NCI-H446 (cell line): ENCODE measurements at regions not wholly inside any gene's neighbourhood (a gene's known extent, or its start where the extent isn't known, plus 50 kb on each side); places are given as distances from the start of the nearest gene placed in this dataset.
"Not testable (repeated sequence)": the region's sequence is repeated elsewhere in the genome, so short reads cannot be mapped to it uniquely, and the experiment has no call there.

ENCODE experiments used
- DNase-seq, 2 experiments: peaks; one replicate each; lab custom pipeline; 2025; lab: John Stamatoyannopoulos, UW

DNA sequence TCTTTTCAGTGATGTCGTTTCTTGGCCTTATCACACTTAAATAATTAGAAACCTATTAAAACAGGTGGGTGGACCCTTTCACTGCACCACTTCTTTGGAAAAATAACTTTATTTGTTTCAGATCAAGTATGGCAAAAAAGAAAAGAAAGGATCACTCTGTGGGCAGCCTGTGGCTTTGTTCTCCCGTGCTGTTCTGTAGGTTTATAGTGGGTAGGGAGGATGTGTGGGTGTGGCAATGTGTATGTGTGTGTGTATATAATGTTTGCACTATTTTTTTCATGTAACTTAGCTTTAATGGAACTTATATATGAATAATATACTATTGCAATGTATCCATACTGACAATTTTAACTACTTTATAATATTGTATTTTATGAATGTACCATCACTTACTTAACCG lies 85.9 kb downstream of the ACTBL2 start:
- no peak for DNase-seq

DNA sequence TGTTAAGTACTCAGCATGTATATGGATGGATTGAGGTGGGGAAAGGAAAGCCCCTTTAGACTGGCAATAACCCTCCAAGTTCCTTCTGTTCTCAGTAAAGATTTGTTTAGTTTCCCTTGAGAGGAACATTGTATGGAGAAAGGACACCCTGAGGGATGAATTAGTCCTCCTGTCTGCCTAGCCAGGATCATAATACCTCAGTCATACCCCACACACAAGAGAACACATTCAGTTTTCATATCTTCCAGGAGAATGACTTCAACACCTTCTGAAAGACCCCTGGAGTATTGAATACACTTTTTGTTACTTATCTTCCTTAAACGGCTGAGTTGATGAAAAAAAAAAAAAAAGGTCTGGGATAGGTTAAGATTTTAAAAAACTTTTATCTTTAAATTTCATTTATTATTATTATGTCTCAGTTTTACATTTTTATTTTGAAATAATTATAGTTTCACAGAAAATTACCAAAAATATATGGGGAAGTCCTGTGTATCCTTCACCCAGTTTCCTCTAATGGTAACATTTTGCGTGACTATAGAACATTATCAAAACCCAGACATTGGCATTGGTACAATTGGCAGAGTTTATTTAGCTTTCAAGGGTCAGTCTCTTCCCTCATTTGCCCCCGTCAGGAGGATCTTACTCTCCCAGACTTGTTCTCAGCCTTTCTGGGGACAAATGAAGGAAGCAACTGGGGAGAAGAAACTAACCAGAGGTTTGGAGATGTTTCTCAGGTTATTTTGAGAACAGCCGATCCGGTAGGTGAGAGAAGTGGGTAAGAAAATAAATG lies 88.0 kb downstream of the ACTBL2 start:
- DNase-seq: no peak

DNA sequence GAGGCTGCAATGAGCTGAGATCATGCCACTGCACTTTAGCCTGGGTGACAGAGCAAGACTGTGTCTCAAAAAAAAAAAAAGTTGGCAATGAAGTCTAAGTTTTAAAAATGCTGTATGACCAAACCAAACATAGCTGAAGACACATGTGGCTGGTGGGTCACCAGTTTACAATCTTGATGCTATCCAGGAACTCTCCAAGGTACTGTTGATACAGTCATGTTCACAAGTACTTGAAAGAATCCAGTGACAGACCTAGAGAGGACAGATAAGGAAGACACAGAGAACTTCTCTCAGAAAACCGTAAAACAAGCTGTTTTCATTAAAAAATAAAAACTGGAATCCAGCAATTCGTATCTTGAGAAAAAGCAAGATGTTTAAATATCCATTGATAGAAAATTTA lies 95.7 kb downstream of the ACTBL2 start:
- no peak for DNase-seq

DNA sequence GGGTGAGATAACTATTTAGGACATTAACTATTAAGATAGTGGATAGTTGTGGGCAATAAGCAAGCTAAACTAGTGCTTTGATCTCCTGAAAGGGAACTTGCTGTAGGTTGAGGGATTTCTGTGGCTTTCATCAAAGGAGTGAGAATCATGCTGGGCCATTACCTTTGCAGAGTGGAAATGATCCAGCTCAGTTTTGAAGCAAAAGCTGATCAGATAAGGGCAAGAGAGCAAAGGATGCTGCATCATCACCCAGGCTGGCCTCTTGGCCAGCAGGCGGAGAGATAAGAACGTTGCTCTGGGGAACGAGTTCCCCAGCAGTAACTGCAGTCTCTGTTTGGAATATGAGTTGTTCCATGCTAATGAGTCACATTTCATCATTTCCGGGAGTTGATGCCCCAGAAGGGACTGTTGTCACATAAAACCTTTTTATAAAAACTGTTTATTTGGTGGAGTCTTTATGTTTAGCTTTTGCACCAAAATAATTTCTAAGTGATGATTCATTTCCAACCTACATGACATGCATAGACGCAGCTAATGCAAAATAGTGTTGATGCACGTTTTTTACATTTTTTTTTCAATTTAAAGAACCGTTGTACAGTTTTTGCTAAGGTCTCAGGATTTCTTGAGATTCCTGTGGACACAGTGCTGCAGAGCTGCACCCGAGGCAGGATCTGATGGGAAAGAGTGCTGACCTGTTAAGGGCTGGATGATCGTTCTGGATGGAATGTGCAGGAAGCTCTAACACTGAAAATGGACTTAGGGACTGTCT lies 99.3 kb downstream of the ACTBL2 start:
- no peak for DNase-seq

DNA sequence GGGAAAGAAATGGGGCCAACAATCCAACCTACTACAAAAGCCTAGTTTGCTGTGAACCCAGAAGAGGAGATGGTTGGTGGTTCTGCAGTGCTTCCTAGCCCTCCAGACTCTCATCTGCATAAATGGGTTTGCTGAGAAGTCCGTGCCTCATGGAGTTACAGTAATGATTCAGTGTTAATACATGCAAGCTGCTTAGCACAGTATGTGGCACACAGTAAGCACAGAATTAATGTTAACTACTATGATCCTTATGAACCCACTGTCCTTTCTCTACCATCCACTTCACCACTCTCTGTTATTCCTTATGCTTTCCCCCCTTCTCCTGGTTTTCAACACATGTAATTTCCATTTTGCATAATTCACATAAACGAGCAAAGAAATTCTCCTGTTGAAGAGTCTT lies 100.0 kb downstream of the ACTBL2 start:
- no peak for DNase-seq

DNA sequence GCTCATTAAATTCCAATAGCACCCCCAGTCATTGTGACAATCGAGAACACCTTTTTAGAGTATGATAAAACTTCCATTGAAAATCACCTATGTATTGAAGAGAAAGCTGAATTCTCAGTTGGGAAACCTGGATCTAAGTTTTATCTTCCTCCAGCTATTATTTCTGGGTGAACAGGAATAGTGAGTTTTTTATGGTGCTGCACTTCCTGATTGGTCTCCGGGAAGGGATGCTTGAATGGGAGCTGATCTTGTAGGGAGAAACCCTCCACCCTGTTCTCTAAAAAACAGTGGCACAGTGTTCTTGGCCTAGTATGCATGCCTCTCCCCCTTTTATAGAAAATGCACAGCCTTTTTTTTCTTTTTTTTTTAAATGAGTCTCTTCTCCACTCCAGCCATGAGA lies 112.2 kb downstream of the ACTBL2 start:
- no peak for DNase-seq

DNA sequence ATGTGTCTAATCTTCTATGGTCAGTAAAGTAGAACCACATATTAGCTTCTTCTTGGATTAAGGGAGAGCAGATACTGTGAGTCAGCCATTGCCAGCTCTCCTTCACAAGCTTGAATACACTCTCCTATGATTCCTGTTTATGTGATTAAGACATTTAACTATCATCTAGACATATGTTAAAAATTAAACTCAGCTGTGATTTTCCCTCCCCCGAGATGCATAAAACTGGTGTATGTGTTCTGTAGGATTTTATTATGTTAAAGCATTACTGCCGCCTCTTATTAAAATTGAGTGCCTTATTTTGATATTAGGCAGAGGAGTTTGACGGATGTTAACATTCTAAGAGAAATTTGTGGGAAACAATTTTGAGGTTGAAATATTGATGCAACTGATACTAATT lies 114.6 kb downstream of the ACTBL2 start:
- DNase-seq: no peak

DNA sequence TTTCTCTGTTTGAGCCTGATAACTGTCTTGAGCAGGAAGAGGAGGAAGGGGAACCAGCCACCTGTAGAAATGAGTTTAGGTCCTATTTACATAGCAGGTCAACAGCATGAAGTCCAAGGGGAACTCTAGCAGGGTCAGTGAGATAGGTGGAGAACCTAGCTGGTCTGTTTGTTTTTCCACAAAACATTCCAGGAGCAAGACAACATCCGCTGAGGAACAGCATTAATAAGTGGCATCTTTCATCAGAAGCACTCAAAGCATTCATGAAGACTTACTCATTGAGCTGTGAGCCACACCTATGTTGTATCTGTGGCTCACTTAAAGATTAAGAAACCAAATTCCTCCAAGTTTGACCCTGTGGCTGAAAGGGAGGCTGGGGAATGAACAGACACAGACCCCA lies 115.9 kb downstream of the ACTBL2 start:
- no peak for DNase-seq

DNA sequence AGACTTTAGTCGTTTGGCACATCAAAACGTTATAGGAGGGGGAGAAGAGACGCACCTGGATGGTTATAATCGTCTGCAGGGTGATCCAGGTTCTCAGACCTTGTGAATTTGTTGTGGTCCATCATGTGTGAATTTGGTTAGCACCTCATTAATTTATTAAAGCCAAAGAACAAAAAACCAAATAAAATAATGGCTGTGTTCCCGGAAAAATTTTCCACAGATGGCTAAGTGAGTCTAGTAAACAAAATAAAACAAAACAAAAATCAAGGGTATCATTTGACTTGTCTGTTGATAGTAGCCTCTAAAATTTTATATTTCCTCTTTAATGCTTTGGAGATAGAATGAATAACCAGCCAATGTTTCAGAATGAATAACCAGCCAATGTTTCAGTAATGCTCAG lies 119.7 kb downstream of the ACTBL2 start:
- DNase-seq: peak in 1 of 2 experiments; percentile 15

DNA sequence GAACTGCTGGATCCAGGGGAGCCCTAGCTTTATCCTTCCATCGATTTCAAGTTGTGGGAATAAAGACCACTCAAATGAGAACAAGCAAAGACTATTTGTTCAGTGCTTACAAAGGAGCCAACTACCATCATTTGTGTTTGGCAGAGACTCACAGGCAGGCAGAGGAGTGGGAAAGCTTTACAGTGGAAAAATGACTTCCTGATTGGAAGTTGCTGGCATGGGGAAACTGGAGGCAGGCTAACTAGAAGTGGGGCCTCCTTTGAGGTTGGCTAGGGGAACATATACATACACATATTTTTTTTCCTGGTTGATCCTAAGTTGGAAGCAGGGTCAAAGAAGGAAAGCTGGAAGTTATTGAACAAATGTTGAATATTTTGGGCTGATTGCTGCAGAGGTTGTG lies 121.7 kb downstream of the ACTBL2 start:
- DNase-seq: peak in 1 of 2 experiments; percentile 15

DNA sequence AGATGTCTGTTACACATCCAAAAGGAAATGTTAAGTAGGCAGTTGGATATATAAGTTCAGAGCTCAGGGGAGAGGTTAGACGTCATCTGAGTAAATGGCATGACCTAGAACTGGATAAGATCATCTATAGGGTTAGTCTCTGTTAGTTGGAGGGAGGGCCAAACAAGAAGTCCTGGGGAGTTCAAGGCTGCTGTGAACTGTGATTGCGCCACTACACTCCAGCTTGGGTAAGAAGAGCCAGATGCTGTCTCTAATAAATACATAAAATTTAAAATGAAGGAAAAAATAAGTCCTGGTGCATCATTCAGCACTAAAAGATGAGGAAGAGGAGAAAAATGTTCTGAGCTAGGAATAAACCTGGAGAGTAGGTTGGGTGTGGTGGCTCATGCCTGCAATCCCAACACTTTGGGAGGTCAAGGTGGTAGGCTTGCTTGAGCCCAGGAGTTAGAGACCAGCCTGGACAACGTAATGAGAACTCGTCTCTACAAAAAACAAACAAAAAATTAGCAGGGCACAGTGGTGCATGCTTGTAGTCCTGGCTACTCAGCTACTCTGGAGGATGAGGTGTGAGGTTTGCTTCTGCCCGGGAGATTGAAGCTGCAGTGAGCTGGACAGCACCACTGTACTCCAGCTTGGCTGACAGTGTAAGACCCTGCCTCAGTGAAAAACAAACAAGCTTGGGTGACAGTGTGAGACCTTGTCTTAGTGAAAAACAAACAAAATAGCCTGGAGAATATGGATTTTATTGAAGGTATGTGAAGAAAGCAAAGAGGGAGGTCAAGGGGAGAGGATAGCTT lies 123.6 kb downstream of the ACTBL2 start:
- no peak for DNase-seq

DNA sequence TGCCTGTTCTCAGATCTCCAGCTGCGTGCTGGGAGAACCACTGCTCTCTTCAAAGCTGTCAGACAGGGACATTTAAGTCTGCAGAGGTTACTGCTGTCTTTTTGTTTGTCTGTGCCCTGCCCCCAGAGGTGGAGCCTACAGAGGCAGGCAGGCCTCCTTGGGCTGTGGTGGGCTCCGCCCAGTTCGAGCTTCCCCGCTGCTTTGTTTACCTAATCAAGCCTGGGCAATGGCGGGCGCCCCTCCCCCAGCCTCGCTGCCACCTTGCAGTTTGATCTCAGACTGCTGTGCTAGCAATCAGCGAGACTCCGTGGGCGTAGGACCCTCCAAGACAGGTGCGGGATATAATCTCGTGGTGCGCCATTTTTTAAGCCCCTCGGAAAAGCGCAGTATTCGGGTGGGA lies 125.8 kb downstream of the ACTBL2 start:
- not testable (repeated sequence) for DNase-seq

DNA sequence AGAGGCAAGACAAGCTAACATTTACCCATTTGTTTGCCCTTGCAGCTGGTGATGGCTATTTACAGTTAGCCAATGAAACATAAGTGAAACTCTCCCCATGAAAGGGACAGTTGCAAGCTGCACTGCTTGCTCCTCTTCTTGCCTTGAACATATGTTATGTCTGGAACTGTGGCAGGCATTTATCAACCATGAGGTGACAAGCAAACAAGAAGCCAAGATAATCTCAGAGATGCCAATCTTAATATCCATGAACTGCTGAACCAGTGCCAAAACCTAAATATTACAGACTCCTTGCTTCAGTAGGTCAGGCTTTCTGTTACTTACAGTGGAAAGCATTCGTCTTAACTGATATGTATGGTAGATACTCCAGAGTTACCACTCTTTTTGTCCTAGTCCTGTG lies 133.4 kb downstream of the ACTBL2 start:
- DNase-seq: peak; percentile 13 to 72

DNA sequence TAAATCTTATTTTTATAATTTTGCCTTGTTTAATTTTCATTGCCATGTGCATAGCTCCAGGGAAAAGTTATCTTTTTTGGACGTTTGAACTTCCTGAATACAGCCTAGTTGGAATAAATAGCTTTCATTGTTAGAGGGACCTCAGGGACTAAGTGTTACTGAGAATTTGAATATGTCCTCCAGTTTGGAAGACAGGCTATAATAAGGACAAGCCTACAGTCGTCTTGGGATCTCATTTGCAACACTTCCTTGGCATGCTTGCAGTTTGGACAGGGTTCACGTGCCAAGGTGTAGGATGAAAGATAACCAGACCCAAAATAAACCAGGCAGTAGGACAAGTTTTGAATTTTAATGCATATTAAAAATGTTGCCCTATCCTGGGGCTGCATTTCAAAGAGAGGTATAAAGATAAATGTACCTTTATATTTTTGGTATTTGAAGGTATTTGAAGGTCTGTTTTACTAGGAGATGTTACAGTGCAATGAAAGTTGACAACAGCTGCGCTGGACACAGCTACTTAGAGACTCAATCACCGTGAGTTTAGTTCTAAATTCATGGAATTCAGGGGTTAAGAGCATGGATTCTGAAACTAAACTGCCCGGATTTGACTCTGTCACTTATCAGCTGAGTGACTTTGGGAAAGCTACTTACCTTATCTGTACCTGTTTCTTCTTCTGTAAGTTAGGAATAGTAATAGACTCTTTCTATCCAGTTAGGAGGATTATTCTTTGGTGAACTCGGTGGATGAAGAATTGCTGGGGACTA lies 134.1 kb downstream of the ACTBL2 start:
- no peak for DNase-seq

DNA sequence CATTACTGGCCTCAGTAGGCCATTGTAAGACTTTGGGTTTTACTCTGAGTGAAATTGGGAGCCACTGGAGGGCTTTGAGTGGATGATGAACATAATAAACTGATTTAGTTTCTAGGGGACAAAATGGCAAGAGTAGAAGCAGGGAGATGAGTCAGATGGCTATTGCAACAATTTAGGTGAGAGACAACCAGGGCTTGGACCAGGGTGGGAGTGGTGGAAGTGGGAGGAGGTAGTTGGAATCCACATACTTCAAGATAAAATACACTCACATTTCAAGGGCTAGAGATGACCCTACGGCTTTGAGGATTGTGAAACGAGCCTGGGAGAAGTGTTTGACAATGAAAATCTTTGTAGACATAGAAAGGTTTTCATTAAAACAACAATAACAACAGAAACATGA lies 136.3 kb downstream of the ACTBL2 start:
- DNase-seq: no peak

DNA sequence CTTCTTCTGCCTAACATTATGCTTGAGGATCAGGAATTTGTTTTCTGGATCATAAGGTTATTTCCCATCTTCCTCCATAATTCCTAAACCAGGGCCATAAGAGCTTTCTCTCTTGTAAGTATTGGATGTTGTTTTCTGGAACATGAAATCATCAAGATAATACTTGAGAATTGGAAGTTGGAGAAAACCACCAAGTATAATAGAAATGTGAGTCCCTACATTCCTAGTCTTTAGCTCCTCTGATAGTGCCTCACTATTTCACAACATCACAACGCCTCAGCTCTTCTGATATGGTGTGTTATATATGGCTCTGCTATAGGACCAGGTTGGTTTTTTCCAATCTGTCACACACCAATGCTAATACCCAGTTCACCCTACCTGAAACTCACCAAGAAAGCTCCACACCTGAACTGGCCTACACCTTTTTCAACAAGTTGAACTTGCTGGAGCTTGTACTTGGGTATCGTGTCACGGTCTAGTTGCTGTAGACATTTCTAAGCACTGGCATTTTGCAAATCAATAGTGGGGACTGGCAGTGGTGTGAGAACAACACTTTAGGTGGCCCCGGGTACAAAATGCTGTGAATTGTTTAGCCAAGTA lies 141.1 kb downstream of the ACTBL2 start:
- no peak for DNase-seq

DNA sequence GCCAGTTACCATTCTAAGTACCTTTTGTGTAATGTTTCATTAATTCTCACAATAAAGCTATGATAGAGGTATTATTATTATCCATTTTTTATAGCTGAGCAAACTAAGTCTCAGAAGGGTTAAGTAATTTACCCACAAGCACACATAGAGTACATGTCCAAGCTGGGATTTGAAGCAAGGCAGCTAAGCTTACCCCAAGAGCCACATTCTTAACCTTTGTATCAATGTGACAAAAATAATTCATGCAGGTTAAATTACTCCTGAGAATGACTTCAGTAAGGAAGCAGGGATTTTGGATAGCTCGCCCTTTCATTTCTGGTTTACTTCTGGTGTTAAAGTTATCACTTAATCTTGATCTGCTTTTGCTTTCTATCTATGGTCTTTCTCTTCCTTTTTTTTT lies 141.9 kb downstream of the ACTBL2 start:
- DNase-seq: no peak

DNA sequence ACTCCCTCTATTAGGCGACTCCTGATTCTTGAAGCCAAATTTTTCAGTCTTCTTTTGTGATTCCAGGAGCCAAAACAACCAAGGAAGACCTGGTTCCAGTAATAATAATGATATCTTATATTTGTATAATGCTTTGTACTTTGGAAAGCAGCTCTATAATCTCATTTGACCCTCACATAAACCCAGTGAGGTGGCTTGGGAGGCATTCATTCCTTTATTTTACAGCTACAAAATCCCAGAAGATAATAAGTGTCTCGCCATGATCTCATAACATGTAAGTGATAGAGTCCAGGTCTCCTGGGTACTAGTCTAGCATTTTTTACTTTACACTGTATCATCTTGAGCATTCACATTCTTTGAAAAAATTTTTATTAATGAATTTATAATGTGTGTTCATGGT lies 143.1 kb downstream of the ACTBL2 start:
- DNase-seq: no peak

DNA sequence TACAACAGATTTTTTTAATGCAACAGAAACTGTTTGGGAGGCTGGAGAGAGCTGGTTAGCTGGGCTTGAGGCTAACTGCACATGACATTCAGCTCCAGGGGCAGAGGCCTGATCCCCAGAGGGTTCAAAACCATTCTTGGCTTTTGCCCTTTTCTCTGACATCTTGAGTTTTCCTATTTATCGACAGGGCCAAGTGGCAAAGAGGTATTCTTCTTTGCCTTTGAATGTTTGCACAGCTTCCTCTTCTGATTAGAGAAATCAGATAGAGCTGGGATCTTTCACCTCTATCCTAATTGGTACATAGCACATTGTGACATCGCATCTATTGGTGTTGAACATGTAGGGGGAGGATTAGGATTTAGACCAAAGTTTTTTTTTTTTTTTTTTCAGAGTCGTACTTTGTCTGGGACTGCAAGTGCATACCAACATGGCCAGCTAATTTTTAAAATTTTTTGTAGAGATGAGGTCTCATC lies 143.7 kb downstream of the ACTBL2 start:
- DNase-seq: no peak

DNA sequence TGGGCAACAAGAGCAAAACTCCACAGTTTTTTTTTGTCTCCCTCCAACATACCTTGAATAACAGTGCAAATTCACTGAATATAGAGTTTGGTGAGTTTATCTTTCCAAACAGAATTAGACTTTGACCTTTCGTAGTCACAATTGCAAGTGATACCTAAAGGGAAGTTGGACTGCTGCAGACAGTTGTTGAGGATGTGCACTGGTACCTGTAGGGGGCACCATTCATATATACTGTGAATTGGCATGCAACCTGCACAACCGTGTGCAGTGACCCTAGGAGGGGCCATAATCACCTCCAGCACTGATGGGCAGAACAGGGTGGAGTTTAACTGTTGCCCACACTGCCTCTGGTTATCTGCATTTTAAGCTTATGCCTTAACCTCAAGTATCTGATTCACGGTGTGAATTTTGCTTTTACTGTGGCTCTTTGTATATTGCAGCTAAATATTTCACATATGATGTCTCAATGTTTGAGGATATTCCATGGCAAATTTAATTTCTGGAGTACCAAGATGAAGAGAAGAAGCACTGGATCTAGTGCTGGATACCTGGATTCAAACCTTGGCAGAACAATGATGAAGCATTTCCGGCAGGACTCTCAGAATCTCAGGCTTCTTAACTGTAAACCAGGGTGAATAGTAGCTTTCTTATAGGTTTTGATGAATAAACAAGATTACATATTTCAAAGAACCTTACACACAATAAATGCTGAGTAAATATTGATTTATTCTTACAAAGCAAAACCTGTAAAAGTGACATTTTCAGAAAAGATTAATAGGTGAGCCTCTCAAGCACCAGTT lies 144.3 kb downstream of the ACTBL2 start:
- peak in 1 of 2 experiments; percentile 35 for DNase-seq
